ENCODE measurements at regions not wholly inside any gene's neighbourhood (a gene's known extent, or its start where the extent isn't known, plus 50 kb on each side); places are given as distances from the start of the nearest gene placed in this dataset.

GRCh38 chrY:11063960-11064359, 1536.3 kb downstream of the TSPY10 start:
- H3K79me2 ChIP-seq (ENCODE audit: low read length), result no peaks in the 10 kb centered on the region
- CTCF ChIA-PET, result no interaction called here
- H4K20me1 ChIP-seq (ENCODE audit: low read length), result no peaks in the 10 kb centered on the region
- ATAC-seq, result no peak
- H3K4me3 ChIP-seq (ENCODE audit: low read length), result no peak overlapping the region
- BruUV-seq (replicated peaks), result no TSS peak
- no peaks in the 10 kb centered on the region for H3F3A ChIP-seq (ENCODE audit: low read length, unreplicated experiment)
- H3K4me1 ChIP-seq (ENCODE audit: insufficient read depth, low read length), result no peaks in the 10 kb centered on the region
- no peak for DNase-seq
- no peak overlapping the region for H3K9ac ChIP-seq (ENCODE audit: low read length)
- H3K27ac ChIP-seq (ENCODE audit: low read length), result no peak overlapping the region
- H3K4me2 ChIP-seq (ENCODE audit: low read length), result no peak overlapping the region
- no peak for TF ChIP-seq EZH2 (IDR thresholded peaks at IDR 0.05; ENCODE audit: low read length, unreplicated experiment)
- no peak for TF ChIP-seq EZH2phosphoT487 (IDR thresholded peaks at IDR 0.05; ENCODE audit: borderline replicate concordance, low read length)
- no peak for TF ChIP-seq CTCF (conservative IDR thresholded peaks at IDR 0.05; ENCODE audit: low read depth, low read length)
- intact Hi-C loops (cut with micrococcal nuclease), result no loop called here
- H3K9me3 ChIP-seq (ENCODE audit: low read length), result no peaks in the 10 kb centered on the region
- POLR2A ChIA-PET (ENCODE audit: unreplicated experiment), result no interaction called here
- H3K27me3 ChIP-seq (ENCODE audit: low read length), result no peaks in the 10 kb centered on the region
- no peaks in the 10 kb centered on the region for H3K36me3 ChIP-seq (ENCODE audit: low read depth, low read length)
- H2AFZ ChIP-seq (ENCODE audit: low read length), result no peak overlapping the region
- no peaks in the 10 kb centered on the region for H3K9me2 ChIP-seq (replicated peaks; ENCODE audit: low read length)

GRCh38 chrY:11064376-11064775, 1536.7 kb downstream of the TSPY10 start:
- Histone ChIP-seq H3K9ac (ENCODE audit: low read length) (no peak overlapping the region), H3K27ac (ENCODE audit: low read length) (no peak overlapping the region), H3K4me1 (ENCODE audit: insufficient read depth, low read length) (no peaks in the 10 kb centered on the region), H3K27me3 (ENCODE audit: low read length) (no peaks in the 10 kb centered on the region), H3F3A (ENCODE audit: low read length, unreplicated experiment) (no peaks in the 10 kb centered on the region), H3K9me2 (replicated peaks; ENCODE audit: low read length) (no peaks in the 10 kb centered on the region), H4K20me1 (ENCODE audit: low read length) (no peaks in the 10 kb centered on the region), H3K9me3 (ENCODE audit: low read length) (no peaks in the 10 kb centered on the region), H3K36me3 (ENCODE audit: low read depth, low read length) (no peaks in the 10 kb centered on the region), H3K79me2 (ENCODE audit: low read length) (no peaks in the 10 kb centered on the region), H3K4me2 (ENCODE audit: low read length) (no peak overlapping the region), H3K4me3 (ENCODE audit: low read length) (no peak overlapping the region), H2AFZ (ENCODE audit: low read length) (no peak overlapping the region)
- BruUV-seq (replicated peaks), result no TSS peak
- TF ChIP-seq EZH2phosphoT487 (IDR thresholded peaks at IDR 0.05; ENCODE audit: borderline replicate concordance, low read length), result no peak
- no peak for TF ChIP-seq CTCF (conservative IDR thresholded peaks at IDR 0.05; ENCODE audit: low read depth, low read length)
- no peak for TF ChIP-seq EZH2 (IDR thresholded peaks at IDR 0.05; ENCODE audit: low read length, unreplicated experiment)
- DNase-seq, result no peak
- POLR2A ChIA-PET (ENCODE audit: unreplicated experiment), result no interaction called here
- CTCF ChIA-PET, result no interaction called here
- intact Hi-C loops (cut with micrococcal nuclease), result no loop called here
- no peak for ATAC-seq

GRCh38 chrY:11069271-11069670, 1541.6 kb downstream of the TSPY10 start:
- no peaks in the 10 kb centered on the region for H3F3A ChIP-seq (ENCODE audit: low read length, unreplicated experiment)
- DNase-seq, result no peak
- H3K9me2 ChIP-seq (replicated peaks; ENCODE audit: low read length), result no peaks in the 10 kb centered on the region
- CTCF ChIA-PET, result no interaction called here
- no peak for TF ChIP-seq EZH2 (IDR thresholded peaks at IDR 0.05; ENCODE audit: low read length, unreplicated experiment)
- no peak for TF ChIP-seq CTCF (conservative IDR thresholded peaks at IDR 0.05; ENCODE audit: low read depth, low read length)
- TF ChIP-seq EZH2phosphoT487 (IDR thresholded peaks at IDR 0.05; ENCODE audit: borderline replicate concordance, low read length), result no peak
- no peak overlapping the region for H2AFZ ChIP-seq (ENCODE audit: low read length)
- H3K9ac ChIP-seq (ENCODE audit: low read length), result no peak overlapping the region
- H3K4me1 ChIP-seq (ENCODE audit: insufficient read depth, low read length), result no peaks in the 10 kb centered on the region
- no peaks in the 10 kb centered on the region for H3K36me3 ChIP-seq (ENCODE audit: low read depth, low read length)
- no peak for ATAC-seq
- H3K27me3 ChIP-seq (ENCODE audit: low read length), result no peaks in the 10 kb centered on the region
- no peaks in the 10 kb centered on the region for H3K79me2 ChIP-seq (ENCODE audit: low read length)
- BruUV-seq (replicated peaks), result no TSS peak
- intact Hi-C loops (cut with micrococcal nuclease), result no loop called here
- no peak overlapping the region for H3K4me2 ChIP-seq (ENCODE audit: low read length)
- H3K9me3 ChIP-seq (ENCODE audit: low read length), result no peaks in the 10 kb centered on the region
- no peaks in the 10 kb centered on the region for H4K20me1 ChIP-seq (ENCODE audit: low read length)
- no peak overlapping the region for H3K4me3 ChIP-seq (ENCODE audit: low read length)
- POLR2A ChIA-PET (ENCODE audit: unreplicated experiment), result no interaction called here
- no peak overlapping the region for H3K27ac ChIP-seq (ENCODE audit: low read length)
